ENCODE measurements at regions not wholly inside any gene's neighbourhood (a gene's known extent, or its start where the extent isn't known, plus 50 kb on each side); places are given as distances from the start of the nearest gene placed in this dataset.

DNA sequence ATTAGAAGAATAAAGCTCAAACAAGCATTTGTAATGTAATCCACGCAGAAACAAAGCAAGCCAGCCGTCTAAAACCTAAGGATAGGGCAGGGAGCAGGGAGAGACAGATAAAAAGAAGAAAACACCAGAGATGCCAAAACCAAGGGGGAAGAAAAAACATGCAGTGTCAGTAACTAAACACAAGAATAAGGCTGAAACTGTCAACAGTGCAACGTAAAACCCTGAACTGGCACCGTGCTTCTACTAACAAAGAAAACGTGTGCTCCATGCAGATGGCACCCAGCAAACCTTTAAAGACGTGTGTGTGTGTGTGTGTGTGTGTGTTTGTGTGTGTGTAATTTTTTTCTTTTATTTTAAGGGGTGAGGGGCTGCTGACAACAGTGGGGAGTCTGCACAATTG lies 88.4 kb upstream of the TAB2 start (continued):
- TF ChIP-seq, protein P1, sequence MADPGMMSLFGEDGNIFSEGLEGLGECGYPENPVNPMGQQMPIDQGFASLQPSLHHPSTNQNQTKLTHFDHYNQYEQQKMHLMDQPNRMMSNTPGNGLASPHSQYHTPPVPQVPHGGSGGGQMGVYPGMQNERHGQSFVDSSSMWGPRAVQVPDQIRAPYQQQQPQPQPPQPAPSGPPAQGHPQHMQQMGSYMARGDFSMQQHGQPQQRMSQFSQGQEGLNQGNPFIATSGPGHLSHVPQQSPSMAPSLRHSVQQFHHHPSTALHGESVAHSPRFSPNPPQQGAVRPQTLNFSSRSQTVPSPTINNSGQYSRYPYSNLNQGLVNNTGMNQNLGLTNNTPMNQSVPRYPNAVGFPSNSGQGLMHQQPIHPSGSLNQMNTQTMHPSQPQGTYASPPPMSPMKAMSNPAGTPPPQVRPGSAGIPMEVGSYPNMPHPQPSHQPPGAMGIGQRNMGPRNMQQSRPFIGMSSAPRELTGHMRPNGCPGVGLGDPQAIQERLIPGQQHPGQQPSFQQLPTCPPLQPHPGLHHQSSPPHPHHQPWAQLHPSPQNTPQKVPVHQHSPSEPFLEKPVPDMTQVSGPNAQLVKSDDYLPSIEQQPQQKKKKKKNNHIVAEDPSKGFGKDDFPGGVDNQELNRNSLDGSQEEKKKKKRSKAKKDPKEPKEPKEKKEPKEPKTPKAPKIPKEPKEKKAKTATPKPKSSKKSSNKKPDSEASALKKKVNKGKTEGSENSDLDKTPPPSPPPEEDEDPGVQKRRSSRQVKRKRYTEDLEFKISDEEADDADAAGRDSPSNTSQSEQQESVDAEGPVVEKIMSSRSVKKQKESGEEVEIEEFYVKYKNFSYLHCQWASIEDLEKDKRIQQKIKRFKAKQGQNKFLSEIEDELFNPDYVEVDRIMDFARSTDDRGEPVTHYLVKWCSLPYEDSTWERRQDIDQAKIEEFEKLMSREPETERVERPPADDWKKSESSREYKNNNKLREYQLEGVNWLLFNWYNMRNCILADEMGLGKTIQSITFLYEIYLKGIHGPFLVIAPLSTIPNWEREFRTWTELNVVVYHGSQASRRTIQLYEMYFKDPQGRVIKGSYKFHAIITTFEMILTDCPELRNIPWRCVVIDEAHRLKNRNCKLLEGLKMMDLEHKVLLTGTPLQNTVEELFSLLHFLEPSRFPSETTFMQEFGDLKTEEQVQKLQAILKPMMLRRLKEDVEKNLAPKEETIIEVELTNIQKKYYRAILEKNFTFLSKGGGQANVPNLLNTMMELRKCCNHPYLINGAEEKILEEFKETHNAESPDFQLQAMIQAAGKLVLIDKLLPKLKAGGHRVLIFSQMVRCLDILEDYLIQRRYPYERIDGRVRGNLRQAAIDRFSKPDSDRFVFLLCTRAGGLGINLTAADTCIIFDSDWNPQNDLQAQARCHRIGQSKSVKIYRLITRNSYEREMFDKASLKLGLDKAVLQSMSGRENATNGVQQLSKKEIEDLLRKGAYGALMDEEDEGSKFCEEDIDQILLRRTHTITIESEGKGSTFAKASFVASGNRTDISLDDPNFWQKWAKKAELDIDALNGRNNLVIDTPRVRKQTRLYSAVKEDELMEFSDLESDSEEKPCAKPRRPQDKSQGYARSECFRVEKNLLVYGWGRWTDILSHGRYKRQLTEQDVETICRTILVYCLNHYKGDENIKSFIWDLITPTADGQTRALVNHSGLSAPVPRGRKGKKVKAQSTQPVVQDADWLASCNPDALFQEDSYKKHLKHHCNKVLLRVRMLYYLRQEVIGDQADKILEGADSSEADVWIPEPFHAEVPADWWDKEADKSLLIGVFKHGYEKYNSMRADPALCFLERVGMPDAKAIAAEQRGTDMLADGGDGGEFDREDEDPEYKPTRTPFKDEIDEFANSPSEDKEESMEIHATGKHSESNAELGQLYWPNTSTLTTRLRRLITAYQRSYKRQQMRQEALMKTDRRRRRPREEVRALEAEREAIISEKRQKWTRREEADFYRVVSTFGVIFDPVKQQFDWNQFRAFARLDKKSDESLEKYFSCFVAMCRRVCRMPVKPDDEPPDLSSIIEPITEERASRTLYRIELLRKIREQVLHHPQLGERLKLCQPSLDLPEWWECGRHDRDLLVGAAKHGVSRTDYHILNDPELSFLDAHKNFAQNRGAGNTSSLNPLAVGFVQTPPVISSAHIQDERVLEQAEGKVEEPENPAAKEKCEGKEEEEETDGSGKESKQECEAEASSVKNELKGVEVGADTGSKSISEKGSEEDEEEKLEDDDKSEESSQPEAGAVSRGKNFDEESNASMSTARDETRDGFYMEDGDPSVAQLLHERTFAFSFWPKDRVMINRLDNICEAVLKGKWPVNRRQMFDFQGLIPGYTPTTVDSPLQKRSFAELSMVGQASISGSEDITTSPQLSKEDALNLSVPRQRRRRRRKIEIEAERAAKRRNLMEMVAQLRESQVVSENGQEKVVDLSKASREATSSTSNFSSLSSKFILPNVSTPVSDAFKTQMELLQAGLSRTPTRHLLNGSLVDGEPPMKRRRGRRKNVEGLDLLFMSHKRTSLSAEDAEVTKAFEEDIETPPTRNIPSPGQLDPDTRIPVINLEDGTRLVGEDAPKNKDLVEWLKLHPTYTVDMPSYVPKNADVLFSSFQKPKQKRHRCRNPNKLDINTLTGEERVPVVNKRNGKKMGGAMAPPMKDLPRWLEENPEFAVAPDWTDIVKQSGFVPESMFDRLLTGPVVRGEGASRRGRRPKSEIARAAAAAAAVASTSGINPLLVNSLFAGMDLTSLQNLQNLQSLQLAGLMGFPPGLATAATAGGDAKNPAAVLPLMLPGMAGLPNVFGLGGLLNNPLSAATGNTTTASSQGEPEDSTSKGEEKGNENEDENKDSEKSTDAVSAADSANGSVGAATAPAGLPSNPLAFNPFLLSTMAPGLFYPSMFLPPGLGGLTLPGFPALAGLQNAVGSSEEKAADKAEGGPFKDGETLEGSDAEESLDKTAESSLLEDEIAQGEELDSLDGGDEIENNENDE (IDR thresholded peaks at IDR 0.05; ENCODE audit: insufficient replicate concordance, low read length) = no peak
- TF ChIP-seq EGR1 (IDR thresholded peaks at IDR 0.05; ENCODE audit: borderline replicate concordance, low read depth, low read length) (no peak), SP2 (IDR thresholded peaks at IDR 0.05; ENCODE audit: low read length) (no peak), BACH1 (IDR thresholded peaks at IDR 0.05; ENCODE audit: low read length) (no peak), PHF8 (conservative IDR thresholded peaks at IDR 0.05; ENCODE audit: low read depth, low read length) (no peak), RAD21 (IDR thresholded peaks at IDR 0.05 in 1 of 2, conservative IDR thresholded peaks at IDR 0.05 in 1 of 2; ENCODE audit: low read depth in 2 of 2, low read length in 2 of 2) (no peak), HDAC6 (IDR thresholded peaks at IDR 0.05; ENCODE audit: low read depth, low read length) (no peak), RNF2 (IDR thresholded peaks at IDR 0.05; ENCODE audit: borderline replicate concordance, low read depth, low read length, missing control alignments, poor library complexity, severe bottlenecking) (no peak)
- TF ChIP-seq, protein P2, sequence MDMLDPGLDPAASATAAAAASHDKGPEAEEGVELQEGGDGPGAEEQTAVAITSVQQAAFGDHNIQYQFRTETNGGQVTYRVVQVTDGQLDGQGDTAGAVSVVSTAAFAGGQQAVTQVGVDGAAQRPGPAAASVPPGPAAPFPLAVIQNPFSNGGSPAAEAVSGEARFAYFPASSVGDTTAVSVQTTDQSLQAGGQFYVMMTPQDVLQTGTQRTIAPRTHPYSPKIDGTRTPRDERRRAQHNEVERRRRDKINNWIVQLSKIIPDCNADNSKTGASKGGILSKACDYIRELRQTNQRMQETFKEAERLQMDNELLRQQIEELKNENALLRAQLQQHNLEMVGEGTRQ (IDR thresholded peaks at IDR 0.05; ENCODE audit: low read length) = no peak
- TF ChIP-seq, protein P3, sequence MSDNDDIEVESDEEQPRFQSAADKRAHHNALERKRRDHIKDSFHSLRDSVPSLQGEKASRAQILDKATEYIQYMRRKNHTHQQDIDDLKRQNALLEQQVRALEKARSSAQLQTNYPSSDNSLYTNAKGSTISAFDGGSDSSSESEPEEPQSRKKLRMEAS (IDR thresholded peaks at IDR 0.05) = no peak

Data from H1 (cell line).